ENCODE measurements at regions not wholly inside any gene's neighbourhood (a gene's known extent, or its start where the extent isn't known, plus 50 kb on each side); places are given as distances from the start of the nearest gene placed in this dataset.

DNA sequence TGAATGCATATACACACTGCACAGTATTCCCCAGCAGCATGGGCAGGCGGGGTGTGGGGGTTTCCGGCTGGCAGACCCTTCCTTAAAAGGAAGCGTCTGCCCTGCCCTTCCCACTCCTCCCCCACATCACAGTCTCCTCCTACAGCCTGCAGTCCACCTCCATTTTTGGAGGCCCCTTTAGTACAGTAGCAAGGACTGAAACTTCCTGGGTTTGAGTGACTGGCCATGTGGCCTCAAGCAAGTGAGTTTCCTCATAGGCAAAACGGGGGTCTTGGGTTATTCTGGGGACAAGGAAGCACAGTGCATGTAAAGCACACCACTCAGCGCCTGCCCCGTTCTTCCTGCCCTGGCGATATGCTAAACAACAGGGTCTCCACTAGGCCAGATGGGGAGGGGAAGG, 62.1 kb upstream of the COL13A1 start:
- ChIA-PET CTCF (no interaction called here), POLR2A (no interaction called here)
- Mint-ChIP-seq H3K27ac (no peak overlapping the region), H3K4me1 (no peaks in the 10 kb centered on the region), H3K4me3 (no peak overlapping the region), H3K27me3 (peaks cover 21% of the 10 kb centered on the region), H3K9me3 (ENCODE audit: insufficient read depth) (no peaks in the 10 kb centered on the region)
- no peak overlapping the region for H3K27ac ChIP-seq (ENCODE audit: low read length in 2 of 2)
- no peaks in the 10 kb centered on the region for H3K79me2 ChIP-seq (ENCODE audit: control insufficient read depth, insufficient read depth, low read length)
- peaks cover 0 to 4% (median 0%) of the 10 kb centered on the region in 4 experiments for H3K27me3 ChIP-seq (replicated peaks in 1 of 4; ENCODE audit: control extremely low read depth in 1 of 4, control insufficient read depth in 3 of 4, insufficient read depth in 4 of 4, low read length in 3 of 4)
- TF ChIP-seq EZH2 (IDR thresholded peaks at IDR 0.05; ENCODE audit: borderline replicate concordance, insufficient read depth, low read depth, low read length, poor library complexity, severe bottlenecking) = no peak
- TF ChIP-seq, protein P1, sequence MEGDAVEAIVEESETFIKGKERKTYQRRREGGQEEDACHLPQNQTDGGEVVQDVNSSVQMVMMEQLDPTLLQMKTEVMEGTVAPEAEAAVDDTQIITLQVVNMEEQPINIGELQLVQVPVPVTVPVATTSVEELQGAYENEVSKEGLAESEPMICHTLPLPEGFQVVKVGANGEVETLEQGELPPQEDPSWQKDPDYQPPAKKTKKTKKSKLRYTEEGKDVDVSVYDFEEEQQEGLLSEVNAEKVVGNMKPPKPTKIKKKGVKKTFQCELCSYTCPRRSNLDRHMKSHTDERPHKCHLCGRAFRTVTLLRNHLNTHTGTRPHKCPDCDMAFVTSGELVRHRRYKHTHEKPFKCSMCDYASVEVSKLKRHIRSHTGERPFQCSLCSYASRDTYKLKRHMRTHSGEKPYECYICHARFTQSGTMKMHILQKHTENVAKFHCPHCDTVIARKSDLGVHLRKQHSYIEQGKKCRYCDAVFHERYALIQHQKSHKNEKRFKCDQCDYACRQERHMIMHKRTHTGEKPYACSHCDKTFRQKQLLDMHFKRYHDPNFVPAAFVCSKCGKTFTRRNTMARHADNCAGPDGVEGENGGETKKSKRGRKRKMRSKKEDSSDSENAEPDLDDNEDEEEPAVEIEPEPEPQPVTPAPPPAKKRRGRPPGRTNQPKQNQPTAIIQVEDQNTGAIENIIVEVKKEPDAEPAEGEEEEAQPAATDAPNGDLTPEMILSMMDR (IDR thresholded peaks at IDR 0.05) = no peak
- H3K4me3 ChIP-seq (ENCODE audit: control extremely low read depth in 1 of 5, extremely low read depth in 1 of 5, insufficient read depth in 1 of 5, low read depth in 2 of 5, low read length in 4 of 5) = no peak overlapping the region
- intact Hi-C loops (cut with micrococcal nuclease) = no loop called here
- no peak overlapping the region for H3K9ac ChIP-seq (ENCODE audit: low read length)
- no peaks in the 10 kb centered on the region for H4K20me1 ChIP-seq (ENCODE audit: control insufficient read depth, insufficient read depth, low read length, poor library complexity, severe bottlenecking)
- no peaks in the 10 kb centered on the region for H3K9me3 ChIP-seq (ENCODE audit: control extremely low read depth in 1 of 3, control insufficient read depth in 2 of 3, insufficient read depth in 1 of 3, low read length in 2 of 3)
- ATAC-seq (ENCODE audit: low read depth) (no peak), DNase-seq (no peak)
- H3K36me3 ChIP-seq (replicated peaks in 1 of 2; ENCODE audit: control extremely low read depth in 1 of 2, control insufficient read depth in 1 of 2, extremely low read depth in 1 of 2, insufficient read depth in 2 of 2, low read length in 1 of 2) = no peaks in the 10 kb centered on the region
- no peak overlapping the region for H3K4me2 ChIP-seq (replicated peaks; ENCODE audit: low read depth, low read length, poor library complexity, severe bottlenecking)
- H2AFZ ChIP-seq (ENCODE audit: insufficient read depth, low read depth, low read length, poor library complexity, severe bottlenecking) = no peak overlapping the region
- 100% methylated on average over 1 of the region's 7 CpGs for WGBS (ENCODE audit: insufficient coverage)
- H3K4me1 ChIP-seq (ENCODE audit: control insufficient read depth in 2 of 2, insufficient read depth in 2 of 2, low read length in 2 of 2) = no peaks in the 10 kb centered on the region

DNA sequence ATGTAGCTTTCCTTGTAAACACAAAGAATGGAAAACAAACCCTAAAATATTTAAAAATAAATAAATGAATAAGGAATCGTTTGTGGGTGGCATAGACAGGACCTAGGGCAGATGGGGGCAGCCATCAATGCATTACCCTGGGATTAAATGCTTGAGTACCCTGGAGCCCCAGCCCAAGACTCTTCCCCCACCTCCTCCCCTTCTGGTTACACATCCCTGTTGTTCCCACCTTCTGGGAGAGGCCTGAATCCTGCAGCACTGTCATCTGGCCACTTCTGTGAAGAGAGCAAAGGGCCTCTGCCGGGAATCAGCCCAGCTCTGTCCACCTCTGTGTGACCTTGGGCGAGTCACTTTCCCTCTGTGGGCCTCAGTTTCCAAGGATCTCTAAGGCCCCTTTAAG, 61.6 kb upstream of the COL13A1 start:
- Histone ChIP-seq H3K4me2 (replicated peaks; ENCODE audit: low read depth, low read length, poor library complexity, severe bottlenecking) (no peak overlapping the region), H3K9ac (ENCODE audit: low read length) (no peak overlapping the region), H3K4me3 (ENCODE audit: control extremely low read depth in 1 of 5, extremely low read depth in 1 of 5, insufficient read depth in 1 of 5, low read depth in 2 of 5, low read length in 4 of 5) (no peak overlapping the region), H3K9me3 (ENCODE audit: control extremely low read depth in 1 of 3, control insufficient read depth in 2 of 3, insufficient read depth in 1 of 3, low read length in 2 of 3) (no peaks in the 10 kb centered on the region), H4K20me1 (ENCODE audit: control insufficient read depth, insufficient read depth, low read length, poor library complexity, severe bottlenecking) (no peaks in the 10 kb centered on the region), H3K27ac (ENCODE audit: low read length in 2 of 2) (no peak overlapping the region), H3K4me1 (ENCODE audit: control insufficient read depth in 2 of 2, insufficient read depth in 2 of 2, low read length in 2 of 2) (no peaks in the 10 kb centered on the region), H3K79me2 (ENCODE audit: control insufficient read depth, insufficient read depth, low read length) (no peaks in the 10 kb centered on the region), H3K27me3 (replicated peaks in 1 of 4; ENCODE audit: control extremely low read depth in 1 of 4, control insufficient read depth in 3 of 4, insufficient read depth in 4 of 4, low read length in 3 of 4) (peaks cover 0 to 4% (median 0%) of the 10 kb centered on the region in 4 experiments), H2AFZ (ENCODE audit: insufficient read depth, low read depth, low read length, poor library complexity, severe bottlenecking) (no peak overlapping the region), H3K36me3 (replicated peaks in 1 of 2; ENCODE audit: control extremely low read depth in 1 of 2, control insufficient read depth in 1 of 2, extremely low read depth in 1 of 2, insufficient read depth in 2 of 2, low read length in 1 of 2) (no peaks in the 10 kb centered on the region)
- POLR2A ChIA-PET = no interaction called here
- CTCF ChIA-PET = no interaction called here
- ATAC-seq (ENCODE audit: low read depth) (no peak), DNase-seq (no peak)
- TF ChIP-seq EZH2 (IDR thresholded peaks at IDR 0.05; ENCODE audit: borderline replicate concordance, insufficient read depth, low read depth, low read length, poor library complexity, severe bottlenecking) = no peak
- TF ChIP-seq, protein P1 (IDR thresholded peaks at IDR 0.05) = no peak
- peaks cover 26% of the 10 kb centered on the region for H3K27me3 Mint-ChIP-seq
- no peaks in the 10 kb centered on the region for H3K4me1 Mint-ChIP-seq
- intact Hi-C loops (cut with micrococcal nuclease) = no loop called here
- no peaks in the 10 kb centered on the region for H3K9me3 Mint-ChIP-seq (ENCODE audit: insufficient read depth)
- WGBS (ENCODE audit: insufficient coverage) = 93% methylated on average over 2 of the region's 3 CpGs
- H3K27ac Mint-ChIP-seq = no peak overlapping the region
- H3K4me3 Mint-ChIP-seq = no peak overlapping the region
